GM12878 (cell line): ENCODE measurements at regions not wholly inside any gene's neighbourhood (a gene's known extent, or its start where the extent isn't known, plus 50 kb on each side); places are given as distances from the start of the nearest gene placed in this dataset.

Experiments
- ATAC-seq: fragments of 200-7000 bp; cut with Tn5 transposase; 3 replicates; pipeline ENCODE4 v1.9.1; 2020; ENCODE audit warnings: mild to moderate bottlenecking, moderate library complexity
- BruUV-seq: library from RNA; stranded (reverse); fragments of 400-500 nt; replicated peaks from 2 replicates; lab custom pipeline; 2021; lab: Mats Ljungman, UMichigan
- CTCF ChIA-PET: fragments of 300-600 bp; sonication (Branson Sonifier 250); formaldehyde crosslinking; extraction: SDS; loops from one replicate; lab custom pipeline; 2021; ENCODE audit warnings: inconsistent platforms; lab: Yijun Ruan, JAX
- POLR2A ChIA-PET: fragments of 350-600 bp; formaldehyde crosslinking; extraction: SDS; loops from one replicate; lab custom pipeline; 2021; ENCODE audit warnings: inconsistent platforms; lab: Charles Lee
- RAD21 ChIA-PET: fragments of 300-600 bp; sonication (Branson Sonifier 250); formaldehyde crosslinking; loops from one replicate; lab custom pipeline; 2023; ENCODE audit warnings: antibody characterized with exemption; ENCODE audit not compliant: unreplicated experiment; lab: Charles Lee
- SMC1A ChIA-PET: fragments of 300-600 bp; sonication (Branson Sonifier 250); formaldehyde crosslinking; loops from one replicate; lab custom pipeline; 2023; ENCODE audit not compliant: unreplicated experiment, uncharacterized antibody; lab: Charles Lee
- DNase-seq: peaks from one replicate; pipeline ENCODE4 v3.0.0-alpha.2; 2011; ENCODE audit warnings: low read depth, low spot score
- FAIRE-seq: peaks from 3 replicates; lab custom pipeline; 2011; peaks lifted over from hg19 to GRCh38; lab: Jason Lieb, UNC
- H2AFZ ChIP-seq: 2 replicates; pipeline ENCODE4 v1.6.0; 2011; ENCODE audit warnings: low read depth, low read length, control low read depth; ENCODE audit not compliant: control insufficient read depth
- H3K27ac ChIP-seq: 2 replicates; pipeline ENCODE4 v1.5.1; 2011; ENCODE audit warnings: control low read depth; ENCODE audit not compliant: control insufficient read depth, insufficient read depth
- H3K27me3 ChIP-seq, 2 experiments: replicated peaks in 1 of 2; 2 replicates each; pipeline versions ENCODE4 v1.6.0 to v1.6.1; 2011; ENCODE audit warnings: low read length in 1 of 2; ENCODE audit not compliant: control insufficient read depth in 2 of 2, insufficient read depth in 2 of 2
- H3K36me3 ChIP-seq, 2 experiments: 2 replicates each; pipeline ENCODE4 v1.5.1; 2011; ENCODE audit warnings: low read length in 1 of 2; ENCODE audit not compliant: control insufficient read depth in 2 of 2, insufficient read depth in 2 of 2
- H3K4me1 ChIP-seq: 2 replicates; pipeline ENCODE4 v1.6.1; 2011; ENCODE audit warnings: mild to moderate bottlenecking, low read length, moderate library complexity, mixed read lengths; ENCODE audit not compliant: control insufficient read depth, insufficient read depth
- H3K4me2 ChIP-seq: 2 replicates; pipeline ENCODE4 v1.6.0; 2011; ENCODE audit warnings: control low read depth; ENCODE audit not compliant: control insufficient read depth, insufficient read depth
- H3K4me3 ChIP-seq: fragments of 200-600 bp; sonication (generic); 2 replicates; pipeline ENCODE4 v1.5.1; 2016
- H3K79me2 ChIP-seq: 2 replicates; pipeline ENCODE4 v1.6.0; 2011; ENCODE audit warnings: low read length; ENCODE audit not compliant: control insufficient read depth, insufficient read depth
- H3K9ac ChIP-seq: 2 replicates; pipeline ENCODE4 v1.8.0; 2011; ENCODE audit warnings: low read length, control low read depth, mixed read lengths; ENCODE audit not compliant: control insufficient read depth, insufficient read depth
- H3K9me3 ChIP-seq: replicated peaks from 3 replicates; pipeline ENCODE4 v1.5.1; 2011; ENCODE audit warnings: mild to moderate bottlenecking, low read length; ENCODE audit not compliant: control insufficient read depth, insufficient read depth
- H4K20me1 ChIP-seq: 2 replicates; pipeline ENCODE4 v1.6.0; 2011; ENCODE audit not compliant: control insufficient read depth, insufficient read depth
- ATF2 ChIP-seq: IDR thresholded peaks from 2 replicates; pipeline ENCODE4 v1.6.1; 2012; ENCODE audit warnings: low read length, inconsistent platforms
- CBX3 ChIP-seq: fragments of 200-600 bp; sonication (generic); IDR thresholded peaks from 2 replicates; pipeline ENCODE4 v1.6.1; 2016; ENCODE audit warnings: low read depth, borderline replicate concordance
- KAT2A ChIP-seq: conservative IDR thresholded peaks from 2 replicates; pipeline ENCODE4 v1.6.1; 2011; ENCODE audit warnings: low read depth, low read length; ENCODE audit not compliant: control insufficient read depth
- KLF5 ChIP-seq: fragments of 450-650 bp; IDR thresholded peaks from 2 replicates; pipeline ENCODE4 v1.6.1; 2014; ENCODE audit warnings: mild to moderate bottlenecking; ENCODE audit not compliant: partially characterized antibody
- NRF1 ChIP-seq: conservative IDR thresholded peaks from 2 replicates; pipeline ENCODE4 v1.6.1; 2011; ENCODE audit warnings: mild to moderate bottlenecking, low read depth, low read length, improper control_type of control experiment
- YY1 ChIP-seq: IDR thresholded peaks from 2 replicates; pipeline ENCODE4 v1.6.1; 2011; ENCODE audit warnings: low read depth, mild to moderate bottlenecking, low read length
- in situ Hi-C: fragments of 300-500 bp; cut with MboI; formaldehyde crosslinking; loops from 9 replicates; pipeline ENCODE4 v1.14.3; 2018; ENCODE audit warnings: mixed read lengths
- intact Hi-C: fragments of 100-400 bp; cut with micrococcal nuclease; formaldehyde crosslinking; loops from one replicate; pipeline ENCODE4 v1.14.2; 2022; ENCODE audit not compliant: unreplicated experiment

- TF ChIP-seq KAT2A = no peak
- no peak for TF ChIP-seq ATF2
These were observed 624.4 kb downstream of the ADCYAP1 start (continued) for GRCh38 chr18:1528964-1529509.

- CTCF ChIA-PET = no interaction called here
- BruUV-seq = no TSS peak
- SMC1A ChIA-PET = no interaction called here
- RAD21 ChIA-PET = no interaction called here
- H3K27ac ChIP-seq = no peak overlapping the region
- no peaks in the 10 kb centered on the region for H3K79me2 ChIP-seq
- POLR2A ChIA-PET = no interaction called here
- H3K9ac ChIP-seq = no peak overlapping the region
- no peaks in the 10 kb centered on the region for H4K20me1 ChIP-seq
- in situ Hi-C loops (no loop called here), intact Hi-C loops (no loop called here)
- no peak overlapping the region for H3K4me3 ChIP-seq
- no peak for FAIRE-seq
- H3K9me3 ChIP-seq = no peaks in the 10 kb centered on the region
- H2AFZ ChIP-seq = no peak overlapping the region
- no peak for DNase-seq
- H3K4me1 ChIP-seq = no peaks in the 10 kb centered on the region
- ATAC-seq = no peak
- H3K4me2 ChIP-seq = no peak overlapping the region
- TF ChIP-seq KLF5 = no peak
- TF ChIP-seq NRF1 = no peak
- no peak for TF ChIP-seq YY1
- TF ChIP-seq CBX3 = no peak
- H3K36me3 ChIP-seq = no peaks in the 10 kb centered on the region
- no peaks in the 10 kb centered on the region for H3K27me3 ChIP-seq
These were observed 626.0 kb downstream of the ADCYAP1 start for GRCh38 chr18:1530650-1531049.
